ENCODE measurements at regions not wholly inside any gene's neighbourhood (a gene's known extent, or its start where the extent isn't known, plus 50 kb on each side); places are given as distances from the start of the nearest gene placed in this dataset.
"Not testable (repeated sequence)": the region's sequence is repeated elsewhere in the genome, so short reads cannot be mapped to it uniquely, and the experiment has no call there.

DNA sequence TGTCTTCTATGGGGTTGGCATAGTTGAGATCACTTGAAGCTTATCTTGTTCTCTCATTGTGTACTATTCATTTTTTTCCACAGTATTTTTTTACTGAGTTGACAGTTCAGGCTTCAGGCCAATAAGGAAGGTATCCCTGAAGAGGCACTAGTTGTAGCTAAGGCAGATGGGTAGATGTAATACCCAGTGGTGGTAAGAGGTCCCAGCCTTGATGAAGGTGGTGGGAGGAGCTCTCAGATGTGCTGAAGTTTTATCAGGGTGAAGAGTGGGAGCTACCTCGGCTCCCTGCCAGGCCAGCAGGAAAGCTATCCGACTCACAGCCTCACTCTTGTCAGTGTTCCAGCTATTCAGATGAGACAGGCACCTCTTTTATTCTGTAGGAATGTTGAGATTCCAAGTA lies 87.7 kb upstream of the UFL1 start (continued):
- TF ChIP-seq, protein P1, sequence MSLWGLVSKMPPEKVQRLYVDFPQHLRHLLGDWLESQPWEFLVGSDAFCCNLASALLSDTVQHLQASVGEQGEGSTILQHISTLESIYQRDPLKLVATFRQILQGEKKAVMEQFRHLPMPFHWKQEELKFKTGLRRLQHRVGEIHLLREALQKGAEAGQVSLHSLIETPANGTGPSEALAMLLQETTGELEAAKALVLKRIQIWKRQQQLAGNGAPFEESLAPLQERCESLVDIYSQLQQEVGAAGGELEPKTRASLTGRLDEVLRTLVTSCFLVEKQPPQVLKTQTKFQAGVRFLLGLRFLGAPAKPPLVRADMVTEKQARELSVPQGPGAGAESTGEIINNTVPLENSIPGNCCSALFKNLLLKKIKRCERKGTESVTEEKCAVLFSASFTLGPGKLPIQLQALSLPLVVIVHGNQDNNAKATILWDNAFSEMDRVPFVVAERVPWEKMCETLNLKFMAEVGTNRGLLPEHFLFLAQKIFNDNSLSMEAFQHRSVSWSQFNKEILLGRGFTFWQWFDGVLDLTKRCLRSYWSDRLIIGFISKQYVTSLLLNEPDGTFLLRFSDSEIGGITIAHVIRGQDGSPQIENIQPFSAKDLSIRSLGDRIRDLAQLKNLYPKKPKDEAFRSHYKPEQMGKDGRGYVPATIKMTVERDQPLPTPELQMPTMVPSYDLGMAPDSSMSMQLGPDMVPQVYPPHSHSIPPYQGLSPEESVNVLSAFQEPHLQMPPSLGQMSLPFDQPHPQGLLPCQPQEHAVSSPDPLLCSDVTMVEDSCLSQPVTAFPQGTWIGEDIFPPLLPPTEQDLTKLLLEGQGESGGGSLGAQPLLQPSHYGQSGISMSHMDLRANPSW (CRISPR knock-in tag; conservative IDR thresholded peaks at IDR 0.05; ENCODE audit: low read depth), result no peak
- TF ChIP-seq, protein P2, sequence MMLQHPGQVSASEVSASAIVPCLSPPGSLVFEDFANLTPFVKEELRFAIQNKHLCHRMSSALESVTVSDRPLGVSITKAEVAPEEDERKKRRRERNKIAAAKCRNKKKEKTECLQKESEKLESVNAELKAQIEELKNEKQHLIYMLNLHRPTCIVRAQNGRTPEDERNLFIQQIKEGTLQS (CRISPR knock-in tag; conservative IDR thresholded peaks at IDR 0.05), result no peak
- TF ChIP-seq ELF4 (CRISPR knock-in tag; IDR thresholded peaks at IDR 0.05; ENCODE audit: low read depth), result no peak

DNA sequence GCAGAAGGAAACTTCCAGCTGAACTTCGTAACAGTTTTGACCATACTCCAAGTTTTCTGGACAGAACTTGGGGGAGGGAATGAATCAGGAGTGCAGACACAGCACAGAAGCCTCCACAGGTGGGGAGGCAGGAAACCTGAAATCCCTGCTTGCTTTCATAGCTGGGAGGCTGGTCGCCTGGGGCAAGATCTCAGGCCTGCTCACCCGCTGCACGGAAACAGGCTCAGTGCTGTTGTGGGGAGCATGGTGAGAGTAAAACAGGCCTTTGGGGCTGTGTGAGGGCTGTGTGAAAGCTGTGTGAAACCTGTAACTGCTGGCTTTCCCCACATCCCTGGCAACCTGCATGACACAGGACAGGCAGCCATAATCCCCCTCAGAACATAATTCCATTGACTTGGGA lies 85.2 kb upstream of the UFL1 start:
- Mint-ChIP-seq H3K36me3 (0 out of 2 replicates have a peak, but pooled peaks cover 3% of the 10 kb centered on the region), H3K4me3 (no peak overlapping the region), H3K4me1 (peaks cover 4% of the 10 kb centered on the region; the same call in 1 of the 2 replicates), H3K27ac (no peak overlapping the region), H3K9me3 (peaks cover 40% of the 10 kb centered on the region), H3K27me3 (ENCODE audit: low read depth) (no peaks in the 10 kb centered on the region; the same call in 1 of the 2 replicates)
- ChIA-PET POLR2A (no interaction called here), CTCF (no interaction called here)
- ATAC-seq (no peak), DNase-seq (ENCODE audit: low spot score) (no peak)
- TF ChIP-seq, protein P3, sequence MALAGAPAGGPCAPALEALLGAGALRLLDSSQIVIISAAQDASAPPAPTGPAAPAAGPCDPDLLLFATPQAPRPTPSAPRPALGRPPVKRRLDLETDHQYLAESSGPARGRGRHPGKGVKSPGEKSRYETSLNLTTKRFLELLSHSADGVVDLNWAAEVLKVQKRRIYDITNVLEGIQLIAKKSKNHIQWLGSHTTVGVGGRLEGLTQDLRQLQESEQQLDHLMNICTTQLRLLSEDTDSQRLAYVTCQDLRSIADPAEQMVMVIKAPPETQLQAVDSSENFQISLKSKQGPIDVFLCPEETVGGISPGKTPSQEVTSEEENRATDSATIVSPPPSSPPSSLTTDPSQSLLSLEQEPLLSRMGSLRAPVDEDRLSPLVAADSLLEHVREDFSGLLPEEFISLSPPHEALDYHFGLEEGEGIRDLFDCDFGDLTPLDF (CRISPR knock-in tag; IDR thresholded peaks at IDR 0.05), result no peak
- TF ChIP-seq ZNF416 (CRISPR knock-in tag; IDR thresholded peaks at IDR 0.05), result no peak
- TF ChIP-seq PRRX2 (CRISPR knock-in tag; IDR thresholded peaks at IDR 0.05), result no peak

DNA sequence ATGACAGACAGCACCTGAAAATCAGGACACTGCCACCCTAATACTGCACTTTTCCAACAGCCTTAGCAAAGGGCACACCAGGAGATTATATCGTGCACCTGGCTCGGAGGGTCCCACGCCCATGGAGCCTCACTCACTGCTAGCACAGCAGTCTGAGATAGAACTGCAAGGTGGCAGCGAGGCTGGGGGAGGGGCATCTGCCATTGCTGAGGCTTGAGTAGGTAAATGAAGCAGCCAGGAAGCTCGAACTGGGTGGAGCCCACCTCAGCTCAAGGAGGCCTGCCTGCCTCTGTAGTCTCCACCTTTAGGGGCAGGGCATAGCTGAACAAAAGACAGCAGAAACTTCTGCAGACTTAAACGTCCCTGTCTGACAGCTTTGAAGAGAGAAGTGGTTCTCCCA lies 84.4 kb upstream of the UFL1 start:
- H3K9me3 Mint-ChIP-seq, result peaks cover 45% of the 10 kb centered on the region
- H3K4me3 Mint-ChIP-seq; H3K4me1 Mint-ChIP-seq; POLR2A ChIA-PET; H3K27me3 Mint-ChIP-seq (ENCODE audit: low read depth); H3K27ac Mint-ChIP-seq; H3K36me3 Mint-ChIP-seq; CTCF ChIA-PET; ATAC-seq: not testable (repeated sequence)
- DNase-seq (ENCODE audit: low spot score), result peak; percentile 38

DNA sequence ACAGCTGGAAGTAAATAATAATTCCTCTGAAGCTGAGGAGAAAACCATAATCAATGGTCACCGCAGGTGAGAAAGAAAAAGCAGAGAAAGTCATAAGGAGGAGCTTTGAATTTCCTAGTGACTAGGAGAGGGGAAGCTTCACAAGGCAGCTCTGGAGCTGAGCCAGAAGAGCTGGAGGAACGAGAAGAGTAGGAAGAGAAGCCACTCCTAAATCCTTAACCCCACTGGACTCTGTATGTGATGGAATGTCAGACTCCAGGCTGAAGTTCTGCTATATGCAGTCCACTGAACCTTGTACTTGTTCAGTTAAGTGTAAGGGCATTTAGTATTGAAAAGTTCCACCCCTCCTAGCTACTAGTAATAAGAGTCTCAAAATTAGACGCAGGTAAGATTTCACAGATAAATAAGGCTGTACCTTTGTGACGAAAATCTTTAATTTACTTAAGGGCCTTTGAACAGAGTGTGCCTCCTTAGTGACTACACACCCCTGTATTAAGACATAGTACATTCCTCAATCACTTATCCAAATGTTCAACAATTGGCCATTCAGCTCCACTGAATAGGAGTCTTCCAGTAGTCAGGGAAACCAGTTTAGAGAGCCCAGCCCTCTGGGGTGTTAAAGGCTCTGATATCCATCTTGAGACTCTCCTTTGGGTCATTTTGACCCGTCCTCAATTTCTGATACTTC lies 71.4 kb upstream of the UFL1 start:
- no peak for DNase-seq (ENCODE audit: low spot score)
- Mint-ChIP-seq H3K27ac (no peak overlapping the region), H3K27me3 (ENCODE audit: low read depth) (no peaks in the 10 kb centered on the region), H3K4me3 (no peak overlapping the region), H3K4me1 (no peaks in the 10 kb centered on the region), H3K9me3 (peaks cover 15% of the 10 kb centered on the region), H3K36me3 (peaks cover 4% of the 10 kb centered on the region)
- ATAC-seq, result peak; percentile 26; the same call in 1 of the 2 replicates
- ChIA-PET CTCF (interaction anchor here (1.0 kb wide), 1 partner anchor 55 kb away, joined by 3 read pairs; no protein-coding TSS in a partner anchor), POLR2A (no interaction called here)
- TF ChIP-seq, protein P4, sequence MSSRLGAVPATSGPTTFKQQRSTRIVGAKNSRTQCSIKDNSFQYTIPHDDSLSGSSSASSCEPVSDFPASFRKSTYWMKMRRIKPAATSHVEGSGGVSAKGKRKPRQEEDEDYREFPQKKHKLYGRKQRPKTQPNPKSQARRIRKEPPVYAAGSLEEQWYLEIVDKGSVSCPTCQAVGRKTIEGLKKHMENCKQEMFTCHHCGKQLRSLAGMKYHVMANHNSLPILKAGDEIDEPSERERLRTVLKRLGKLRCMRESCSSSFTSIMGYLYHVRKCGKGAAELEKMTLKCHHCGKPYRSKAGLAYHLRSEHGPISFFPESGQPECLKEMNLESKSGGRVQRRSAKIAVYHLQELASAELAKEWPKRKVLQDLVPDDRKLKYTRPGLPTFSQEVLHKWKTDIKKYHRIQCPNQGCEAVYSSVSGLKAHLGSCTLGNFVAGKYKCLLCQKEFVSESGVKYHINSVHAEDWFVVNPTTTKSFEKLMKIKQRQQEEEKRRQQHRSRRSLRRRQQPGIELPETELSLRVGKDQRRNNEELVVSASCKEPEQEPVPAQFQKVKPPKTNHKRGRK (CRISPR knock-in tag; IDR thresholded peaks at IDR 0.05; ENCODE audit: borderline replicate concordance), result no peak
- TF ChIP-seq CREM (CRISPR knock-in tag; IDR thresholded peaks at IDR 0.05), result no peak
- TF ChIP-seq ZNF396 (CRISPR knock-in tag; IDR thresholded peaks at IDR 0.05; ENCODE audit: borderline replicate concordance), result no peak
- TF ChIP-seq, protein P5, sequence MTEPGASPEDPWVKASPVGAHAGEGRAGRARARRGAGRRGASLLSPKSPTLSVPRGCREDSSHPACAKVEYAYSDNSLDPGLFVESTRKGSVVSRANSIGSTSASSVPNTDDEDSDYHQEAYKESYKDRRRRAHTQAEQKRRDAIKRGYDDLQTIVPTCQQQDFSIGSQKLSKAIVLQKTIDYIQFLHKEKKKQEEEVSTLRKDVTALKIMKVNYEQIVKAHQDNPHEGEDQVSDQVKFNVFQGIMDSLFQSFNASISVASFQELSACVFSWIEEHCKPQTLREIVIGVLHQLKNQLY (CRISPR knock-in tag; IDR thresholded peaks at IDR 0.05), result no peak
- TF ChIP-seq HMGA2 (CRISPR knock-in tag; IDR thresholded peaks at IDR 0.05), result no peak
- TF ChIP-seq ZNF121 (CRISPR knock-in tag; IDR thresholded peaks at IDR 0.05), result no peak
- TF ChIP-seq, protein P6, sequence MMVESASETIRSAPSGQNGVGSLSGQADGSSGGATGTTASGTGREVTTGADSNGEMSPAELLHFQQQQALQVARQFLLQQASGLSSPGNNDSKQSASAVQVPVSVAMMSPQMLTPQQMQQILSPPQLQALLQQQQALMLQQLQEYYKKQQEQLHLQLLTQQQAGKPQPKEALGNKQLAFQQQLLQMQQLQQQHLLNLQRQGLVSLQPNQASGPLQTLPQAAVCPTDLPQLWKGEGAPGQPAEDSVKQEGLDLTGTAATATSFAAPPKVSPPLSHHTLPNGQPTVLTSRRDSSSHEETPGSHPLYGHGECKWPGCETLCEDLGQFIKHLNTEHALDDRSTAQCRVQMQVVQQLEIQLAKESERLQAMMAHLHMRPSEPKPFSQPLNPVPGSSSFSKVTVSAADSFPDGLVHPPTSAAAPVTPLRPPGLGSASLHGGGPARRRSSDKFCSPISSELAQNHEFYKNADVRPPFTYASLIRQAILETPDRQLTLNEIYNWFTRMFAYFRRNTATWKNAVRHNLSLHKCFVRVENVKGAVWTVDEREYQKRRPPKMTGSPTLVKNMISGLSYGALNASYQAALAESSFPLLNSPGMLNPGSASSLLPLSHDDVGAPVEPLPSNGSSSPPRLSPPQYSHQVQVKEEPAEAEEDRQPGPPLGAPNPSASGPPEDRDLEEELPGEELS (CRISPR knock-in tag; IDR thresholded peaks at IDR 0.05), result no peak
- TF ChIP-seq, protein P7, sequence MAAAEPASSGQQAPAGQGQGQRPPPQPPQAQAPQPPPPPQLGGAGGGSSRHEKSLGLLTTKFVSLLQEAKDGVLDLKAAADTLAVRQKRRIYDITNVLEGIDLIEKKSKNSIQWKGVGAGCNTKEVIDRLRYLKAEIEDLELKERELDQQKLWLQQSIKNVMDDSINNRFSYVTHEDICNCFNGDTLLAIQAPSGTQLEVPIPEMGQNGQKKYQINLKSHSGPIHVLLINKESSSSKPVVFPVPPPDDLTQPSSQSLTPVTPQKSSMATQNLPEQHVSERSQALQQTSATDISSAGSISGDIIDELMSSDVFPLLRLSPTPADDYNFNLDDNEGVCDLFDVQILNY (CRISPR knock-in tag; IDR thresholded peaks at IDR 0.05), result no peak
- TF ChIP-seq NFATC4 (CRISPR knock-in tag; IDR thresholded peaks at IDR 0.05), result no peak
- TF ChIP-seq NFYB (CRISPR knock-in tag; conservative IDR thresholded peaks at IDR 0.05; ENCODE audit: low read depth), result no peak
- no peak for TF ChIP-seq KAT7 (CRISPR knock-in tag; IDR thresholded peaks at IDR 0.05; ENCODE audit: borderline replicate concordance)
- TF ChIP-seq, protein P8, sequence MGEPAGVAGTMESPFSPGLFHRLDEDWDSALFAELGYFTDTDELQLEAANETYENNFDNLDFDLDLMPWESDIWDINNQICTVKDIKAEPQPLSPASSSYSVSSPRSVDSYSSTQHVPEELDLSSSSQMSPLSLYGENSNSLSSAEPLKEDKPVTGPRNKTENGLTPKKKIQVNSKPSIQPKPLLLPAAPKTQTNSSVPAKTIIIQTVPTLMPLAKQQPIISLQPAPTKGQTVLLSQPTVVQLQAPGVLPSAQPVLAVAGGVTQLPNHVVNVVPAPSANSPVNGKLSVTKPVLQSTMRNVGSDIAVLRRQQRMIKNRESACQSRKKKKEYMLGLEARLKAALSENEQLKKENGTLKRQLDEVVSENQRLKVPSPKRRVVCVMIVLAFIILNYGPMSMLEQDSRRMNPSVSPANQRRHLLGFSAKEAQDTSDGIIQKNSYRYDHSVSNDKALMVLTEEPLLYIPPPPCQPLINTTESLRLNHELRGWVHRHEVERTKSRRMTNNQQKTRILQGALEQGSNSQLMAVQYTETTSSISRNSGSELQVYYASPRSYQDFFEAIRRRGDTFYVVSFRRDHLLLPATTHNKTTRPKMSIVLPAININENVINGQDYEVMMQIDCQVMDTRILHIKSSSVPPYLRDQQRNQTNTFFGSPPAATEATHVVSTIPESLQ (CRISPR knock-in tag; IDR thresholded peaks at IDR 0.05), result no peak

Data from WTC11 (cell line).